ENCODE measurements at regions not wholly inside any gene's neighbourhood (a gene's known extent, or its start where the extent isn't known, plus 50 kb on each side); places are given as distances from the start of the nearest gene placed in this dataset.

DNA sequence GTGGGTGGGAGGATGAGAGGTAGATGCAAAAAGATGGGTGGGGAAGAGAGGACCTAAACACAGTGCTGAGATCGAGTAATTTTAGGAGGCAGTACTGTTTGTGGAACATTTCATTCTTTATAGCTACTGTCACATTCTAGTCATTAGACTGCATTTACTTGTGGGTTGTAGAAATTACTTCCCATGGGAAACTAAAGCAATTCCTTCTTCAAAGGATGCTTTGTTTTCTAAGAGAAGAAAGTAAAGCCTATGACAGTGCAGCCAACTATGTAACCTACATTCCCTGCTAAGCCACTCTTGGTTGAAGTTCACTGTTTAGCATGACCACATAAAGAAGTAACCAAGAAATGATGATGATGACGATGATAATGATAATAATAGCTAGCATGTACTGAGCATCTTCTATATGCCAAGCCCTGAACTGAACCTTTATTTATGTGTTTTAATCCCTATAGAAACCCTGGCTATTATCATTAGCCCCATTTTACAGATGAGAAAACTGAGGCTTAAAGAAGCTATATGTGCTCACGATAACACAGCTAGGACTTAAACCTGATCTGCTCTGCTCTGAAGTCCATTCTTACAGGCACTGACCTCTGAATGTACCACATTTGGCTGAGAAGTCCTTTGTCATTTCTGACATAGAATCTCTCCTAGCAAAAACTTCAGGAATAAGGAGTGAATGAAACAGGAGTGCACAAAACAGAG is 114.5 kb upstream of the KIT start:
- H3K4me1 Mint-ChIP-seq (ENCODE audit: low read depth, unreplicated experiment), result peaks cover 9% of the 10 kb centered on the region
- TF ChIP-seq CTCF (IDR thresholded peaks at IDR 0.05; ENCODE audit: partially characterized antibody, unreplicated experiment), result no peak
- peaks cover 5% of the 10 kb centered on the region for H3K9me3 Mint-ChIP-seq (ENCODE audit: unreplicated experiment)
- H3K27me3 Mint-ChIP-seq (ENCODE audit: unreplicated experiment), result peaks cover 2% of the 10 kb centered on the region
- no peak for DNase-seq
- no peaks in the 10 kb centered on the region for H3K36me3 Mint-ChIP-seq (ENCODE audit: unreplicated experiment)
- no peak overlapping the region for H3K27ac Mint-ChIP-seq (ENCODE audit: unreplicated experiment)
- no peak overlapping the region for H3K4me3 Mint-ChIP-seq (ENCODE audit: unreplicated experiment)

GRCh38 chr4:54545663-54546424 is 111.9 kb upstream of the KIT start:
- DNase-seq, result no peak
- no peak overlapping the region for H3K4me3 Mint-ChIP-seq (ENCODE audit: unreplicated experiment)
- H3K27ac Mint-ChIP-seq (ENCODE audit: unreplicated experiment), result no peak overlapping the region
- peaks cover 5% of the 10 kb centered on the region for H3K4me1 Mint-ChIP-seq (ENCODE audit: low read depth, unreplicated experiment)
- no peaks in the 10 kb centered on the region for H3K36me3 Mint-ChIP-seq (ENCODE audit: unreplicated experiment)
- H3K27me3 Mint-ChIP-seq (ENCODE audit: unreplicated experiment), result no peaks in the 10 kb centered on the region
- no peak for TF ChIP-seq CTCF (IDR thresholded peaks at IDR 0.05; ENCODE audit: partially characterized antibody, unreplicated experiment)
- peaks cover 5% of the 10 kb centered on the region for H3K9me3 Mint-ChIP-seq (ENCODE audit: unreplicated experiment)

DNA sequence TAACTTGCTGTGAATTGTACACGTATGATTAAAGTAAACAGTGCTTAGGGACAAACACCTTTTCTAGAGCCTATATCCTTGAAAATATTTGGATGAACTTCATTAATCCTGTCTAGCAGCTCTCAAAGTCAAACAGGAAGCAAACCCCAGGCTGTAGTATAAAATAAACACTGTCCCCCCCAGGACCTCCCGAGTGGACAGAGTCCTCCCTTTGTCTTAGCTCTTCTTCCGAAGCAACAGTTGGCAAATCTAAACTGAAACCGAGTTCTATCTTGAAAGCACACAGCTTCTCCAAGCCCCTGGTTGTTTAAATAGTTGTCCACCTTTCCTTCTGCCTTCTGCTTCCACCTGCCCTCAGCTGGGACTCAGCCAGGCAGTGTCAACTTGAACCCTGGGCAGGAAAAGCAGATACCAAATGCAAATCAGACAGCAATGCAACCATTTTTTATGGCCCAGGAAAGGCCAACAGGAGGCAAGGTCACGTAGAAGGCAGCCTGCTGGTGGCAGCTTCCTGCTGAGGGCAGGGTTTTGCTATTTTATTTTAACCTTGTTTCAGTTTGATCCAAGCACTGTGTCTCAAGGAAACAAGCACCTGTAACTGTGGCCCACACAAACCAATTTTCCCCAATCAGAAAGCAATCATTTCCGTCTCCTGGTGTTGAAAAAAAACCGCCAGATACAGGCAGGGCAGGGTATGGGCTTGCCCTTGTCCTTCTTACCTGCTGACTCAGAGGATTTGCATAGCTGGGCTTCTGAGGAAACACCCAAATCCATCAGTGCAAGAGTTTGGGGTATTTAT is 110.3 kb upstream of the KIT start:
- H3K36me3 Mint-ChIP-seq (ENCODE audit: unreplicated experiment), result no peaks in the 10 kb centered on the region
- H3K27me3 Mint-ChIP-seq (ENCODE audit: unreplicated experiment), result no peaks in the 10 kb centered on the region
- peaks cover 5% of the 10 kb centered on the region for H3K9me3 Mint-ChIP-seq (ENCODE audit: unreplicated experiment)
- H3K27ac Mint-ChIP-seq (ENCODE audit: unreplicated experiment), result no peak overlapping the region
- TF ChIP-seq CTCF (IDR thresholded peaks at IDR 0.05; ENCODE audit: partially characterized antibody, unreplicated experiment), result no peak
- peaks cover 2% of the 10 kb centered on the region for H3K4me1 Mint-ChIP-seq (ENCODE audit: low read depth, unreplicated experiment)
- DNase-seq, result no peak
- no peak overlapping the region for H3K4me3 Mint-ChIP-seq (ENCODE audit: unreplicated experiment)

DNA sequence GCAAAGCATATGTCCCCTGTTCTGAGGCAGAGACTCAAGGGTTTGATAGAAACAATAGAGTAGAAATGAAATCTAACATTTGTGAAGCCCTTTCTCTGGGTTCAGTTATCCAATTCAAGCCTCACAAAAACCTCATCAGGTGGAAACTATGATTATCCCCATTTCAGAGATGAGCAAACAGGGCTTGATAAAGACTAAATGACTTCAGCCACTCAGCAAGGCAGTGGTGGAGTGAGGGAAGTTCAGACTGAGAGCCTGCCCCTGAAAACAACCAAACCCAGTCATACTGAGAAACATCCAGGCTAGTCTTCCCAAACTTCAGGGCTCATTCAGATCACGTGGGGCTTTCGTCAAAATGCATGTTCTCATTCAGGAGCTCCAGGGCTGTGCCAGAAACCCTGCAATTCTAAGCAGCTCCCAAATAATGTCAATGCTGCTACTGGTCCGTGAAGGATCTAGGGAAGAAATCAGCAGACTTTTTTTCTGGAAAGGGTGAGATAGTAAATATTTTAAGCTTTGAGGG is 109.6 kb upstream of the KIT start:
- peaks cover 6% of the 10 kb centered on the region for H3K9me3 Mint-ChIP-seq (ENCODE audit: unreplicated experiment)
- H3K36me3 Mint-ChIP-seq (ENCODE audit: unreplicated experiment), result no peaks in the 10 kb centered on the region
- no peak overlapping the region for H3K27ac Mint-ChIP-seq (ENCODE audit: unreplicated experiment)
- TF ChIP-seq CTCF (IDR thresholded peaks at IDR 0.05; ENCODE audit: partially characterized antibody, unreplicated experiment), result no peak
- peaks cover 2% of the 10 kb centered on the region for H3K4me1 Mint-ChIP-seq (ENCODE audit: low read depth, unreplicated experiment)
- no peak overlapping the region for H3K4me3 Mint-ChIP-seq (ENCODE audit: unreplicated experiment)
- no peaks in the 10 kb centered on the region for H3K27me3 Mint-ChIP-seq (ENCODE audit: unreplicated experiment)
- DNase-seq, result no peak
